Activated CD8-positive, alpha-beta T cell treated with anti-CD3 and anti-CD28 coated beads for 36 hours (primary cell): ENCODE measurements at regions not wholly inside any gene's neighbourhood (a gene's known extent, or its start where the extent isn't known, plus 50 kb on each side); places are given as distances from the start of the nearest gene placed in this dataset.

Experiments used
- ATAC-seq: fragments of 200-7000 bp; cut with Tn5 transposase; one replicate; pipeline ENCODE4 v1.10.0; 2021; ENCODE audit warnings: mild to moderate bottlenecking, moderate library complexity
- CTCF ChIA-PET: fragments of 350-600 bp; sonication (Branson Sonifier 250); formaldehyde crosslinking; loops from one replicate; lab custom pipeline; 2021; ENCODE audit warnings: antibody characterized with exemption; lab: Charles Lee
- POLR2A ChIA-PET: fragments of 350-600 bp; sonication (Branson Sonifier 250); formaldehyde crosslinking; loops from one replicate; lab custom pipeline; 2021; ENCODE audit warnings: antibody characterized with exemption; lab: Charles Lee
- DNase-seq: peaks from one replicate; pipeline ENCODE4 v3.0.0-alpha.2; 2020
- H3K27ac Mint-ChIP-seq: one replicate; pipeline ENCODE4 v1.8.0; 2021; ENCODE audit warnings: mild to moderate bottlenecking, mixed read lengths
- H3K27me3 Mint-ChIP-seq: one replicate; pipeline ENCODE4 v1.8.0; 2021; ENCODE audit warnings: mixed read lengths
- H3K36me3 Mint-ChIP-seq: one replicate; pipeline ENCODE4 v1.8.0; 2021; ENCODE audit warnings: low read depth, mixed read lengths
- H3K4me1 Mint-ChIP-seq: one replicate; pipeline ENCODE4 v1.8.0; 2021; ENCODE audit warnings: low read depth, mixed read lengths
- H3K4me3 Mint-ChIP-seq: one replicate; pipeline ENCODE4 v1.8.0; 2021; ENCODE audit warnings: mild to moderate bottlenecking, moderate library complexity, mixed read lengths
- H3K9me3 Mint-ChIP-seq: one replicate; pipeline ENCODE4 v1.8.0; 2021; ENCODE audit warnings: mixed read lengths
- CTCF ChIP-seq: fragments of 200-600 bp; IDR thresholded peaks from one replicate; pipeline ENCODE4 v1.8.0; 2022; ENCODE audit warnings: antibody characterized with exemption, mild to moderate bottlenecking
- intact Hi-C: fragments of 100-400 bp; cut with micrococcal nuclease; formaldehyde crosslinking; loops from one replicate; pipeline ENCODE4 v1.10.0; 2022

GRCh38 chr1:185449378-185450059 lies 132.5 kb upstream of the IVNS1ABP start:
- Mint-ChIP-seq H3K4me1 (no peaks in the 10 kb centered on the region), H3K9me3 (peaks cover 2% of the 10 kb centered on the region), H3K36me3 (no peaks in the 10 kb centered on the region), H3K27ac (no peak overlapping the region), H3K27me3 (no peaks in the 10 kb centered on the region), H3K4me3 (no peak overlapping the region)
- TF ChIP-seq CTCF = no peak
- ATAC-seq (no peak), DNase-seq (no peak)
- intact Hi-C loops = no loop called here
- POLR2A ChIA-PET = interaction anchor here (1.1 kb wide), 1 partner anchor 10 kb away, joined by 4 read pairs; no protein-coding TSS in a partner anchor
- CTCF ChIA-PET = interaction anchor here (1.4 kb wide), 1 partner anchor 231 kb away, joined by 4 read pairs; no protein-coding TSS in a partner anchor

- peaks cover 2% of the 10 kb centered on the region for H3K9me3 Mint-ChIP-seq
- no peak overlapping the region for H3K27ac Mint-ChIP-seq
- H3K36me3 Mint-ChIP-seq = no peaks in the 10 kb centered on the region
- ATAC-seq (no peak), DNase-seq (no peak)
- no peak overlapping the region for H3K4me3 Mint-ChIP-seq
- ChIA-PET CTCF (no interaction called here), POLR2A (no interaction called here)
- TF ChIP-seq CTCF = no peak
- no peaks in the 10 kb centered on the region for H3K4me1 Mint-ChIP-seq
- no peaks in the 10 kb centered on the region for H3K27me3 Mint-ChIP-seq
- intact Hi-C loops = no loop called here
These were observed 131.6 kb upstream of the IVNS1ABP start for GRCh38 chr1:185448591-185449186.

- DNase-seq (no peak), ATAC-seq (no peak)
- TF ChIP-seq CTCF = no peak
- Mint-ChIP-seq H3K27ac (no peak overlapping the region), H3K27me3 (no peaks in the 10 kb centered on the region), H3K4me1 (peaks cover 11% of the 10 kb centered on the region), H3K36me3 (no peaks in the 10 kb centered on the region), H3K4me3 (no peak overlapping the region), H3K9me3 (peaks cover 2% of the 10 kb centered on the region)
- POLR2A ChIA-PET = no interaction called here
- intact Hi-C loops = no loop called here
- CTCF ChIA-PET = no interaction called here
These were observed 129.1 kb upstream of the IVNS1ABP start for GRCh38 chr1:185446131-185446530.

- CTCF ChIA-PET = no interaction called here
- POLR2A ChIA-PET = no interaction called here
- Mint-ChIP-seq H3K36me3 (no peaks in the 10 kb centered on the region), H3K27me3 (no peaks in the 10 kb centered on the region), H3K4me3 (no peak overlapping the region), H3K27ac (no peak overlapping the region), H3K4me1 (peaks cover 16% of the 10 kb centered on the region), H3K9me3 (peaks cover 2% of the 10 kb centered on the region)
- intact Hi-C loops = no loop called here
- DNase-seq (no peak), ATAC-seq (no peak)
- TF ChIP-seq CTCF = no peak
These were observed 128.6 kb upstream of the IVNS1ABP start for GRCh38 chr1:185445594-185445993.

GRCh38 chr1:185444676-185445075 lies 127.6 kb upstream of the IVNS1ABP start:
- POLR2A ChIA-PET = interaction anchor here (0.5 kb wide), 1 partner anchor 113 kb away, joined by 3 read pairs; no protein-coding TSS in a partner anchor
- H3K27ac Mint-ChIP-seq = no peak overlapping the region
- DNase-seq (no peak), ATAC-seq (no peak)
- H3K36me3 Mint-ChIP-seq = no peaks in the 10 kb centered on the region
- H3K9me3 Mint-ChIP-seq = peaks cover 2% of the 10 kb centered on the region
- peaks cover 16% of the 10 kb centered on the region for H3K4me1 Mint-ChIP-seq
- no peak for TF ChIP-seq CTCF
- CTCF ChIA-PET = interaction anchor here (1.5 kb wide), 1 partner anchor 8 kb away, joined by 4 read pairs; no protein-coding TSS in a partner anchor
- intact Hi-C loops = no loop called here
- H3K27me3 Mint-ChIP-seq = no peaks in the 10 kb centered on the region
- no peak overlapping the region for H3K4me3 Mint-ChIP-seq
